ENCODE measurements at regions not wholly inside any gene's neighbourhood (a gene's known extent, or its start where the extent isn't known, plus 50 kb on each side); places are given as distances from the start of the nearest gene placed in this dataset.
"Not testable (repeated sequence)": the region's sequence is repeated elsewhere in the genome, so short reads cannot be mapped to it uniquely, and the experiment has no call there.

DNA sequence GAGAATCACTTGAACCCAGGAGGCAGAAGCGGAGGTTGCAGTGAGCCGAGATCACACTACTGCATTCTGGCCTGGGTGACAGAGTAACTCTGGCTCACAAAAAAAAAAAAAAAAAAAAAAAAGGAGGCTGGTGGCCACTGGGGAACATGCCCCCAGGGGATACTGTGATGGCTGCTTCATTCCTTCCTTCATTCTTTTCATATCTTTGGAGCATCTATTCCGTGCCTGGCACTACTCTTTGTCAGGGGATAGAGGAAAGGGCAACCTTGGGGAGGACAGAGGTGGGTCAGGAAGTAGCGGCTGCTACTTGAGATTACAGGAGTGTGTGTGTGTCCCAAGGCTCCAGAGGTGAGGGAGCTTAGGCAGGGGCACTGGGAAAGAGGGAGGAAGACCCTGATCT is 236.4 kb upstream of the NUPR2 start:
- DNase-seq (ENCODE audit: low spot score); in situ Hi-C loops (cut with MboI; ENCODE audit: low sequenced_read_pairs, unreplicated experiment): not testable (repeated sequence)

DNA sequence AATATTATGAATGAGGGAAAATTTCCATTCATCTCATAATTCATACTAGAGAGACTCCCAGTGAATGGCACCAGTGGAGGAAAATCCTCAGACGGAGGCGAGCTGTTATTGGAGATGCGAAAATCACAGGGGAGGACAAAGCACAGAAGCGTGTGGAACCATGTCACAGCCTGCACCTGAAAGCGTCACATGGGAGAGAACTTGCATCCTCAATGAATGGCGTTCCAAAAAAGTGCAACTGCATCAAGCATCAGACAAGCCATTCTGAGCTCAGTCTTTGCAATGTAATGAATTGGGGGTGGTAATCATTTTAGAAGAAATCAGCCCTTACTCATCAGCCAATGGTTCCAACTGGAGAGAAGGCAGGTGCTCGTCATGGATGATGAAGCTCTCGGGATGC is 235.0 kb upstream of the NUPR2 start:
- DNase-seq (ENCODE audit: low spot score); in situ Hi-C loops (cut with MboI; ENCODE audit: low sequenced_read_pairs, unreplicated experiment): not testable (repeated sequence)

DNA sequence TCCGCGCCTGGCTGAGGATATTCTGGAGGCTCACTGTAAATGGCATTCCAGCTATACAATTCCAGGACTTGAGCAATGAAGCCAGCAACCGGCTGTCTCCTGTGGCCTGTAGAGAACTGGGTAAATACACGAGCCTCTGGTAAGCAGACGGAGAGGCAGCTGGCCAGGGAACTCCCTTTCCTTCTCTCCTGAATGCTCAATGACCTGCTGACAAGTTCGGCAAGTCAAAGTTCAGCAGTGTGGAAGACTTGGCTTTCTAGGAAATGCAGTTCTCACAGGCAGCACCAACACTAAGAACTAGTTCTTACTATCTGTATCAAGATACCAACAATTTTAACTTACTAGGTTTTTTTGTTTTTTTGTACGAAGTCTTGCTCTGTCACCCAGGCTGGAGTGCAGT is 232.1 kb upstream of the NUPR2 start:
- in situ Hi-C loops (cut with MboI; ENCODE audit: low sequenced_read_pairs, unreplicated experiment); DNase-seq (ENCODE audit: low spot score): not testable (repeated sequence)

DNA sequence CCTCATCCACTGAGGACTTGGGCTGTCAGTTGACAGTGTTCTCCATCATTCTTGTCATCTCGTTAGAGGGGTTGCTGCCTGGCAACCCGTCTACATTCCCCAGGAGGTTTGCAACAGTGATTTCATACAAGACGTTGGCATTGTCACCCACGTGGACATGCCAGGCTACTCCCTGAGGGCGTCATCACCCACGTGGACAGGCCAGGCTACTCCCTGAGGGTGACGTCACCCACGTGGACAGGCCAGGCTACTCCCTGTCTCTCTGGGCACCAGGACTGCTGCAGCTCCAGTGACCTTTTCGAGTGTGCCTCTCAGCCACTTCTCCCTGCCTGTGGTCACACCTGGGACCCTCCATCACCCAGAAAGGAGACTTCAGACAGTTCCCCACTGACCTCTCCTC is 212.1 kb upstream of the NUPR2 start:
- in situ Hi-C loops (cut with MboI; ENCODE audit: low sequenced_read_pairs, unreplicated experiment); DNase-seq (ENCODE audit: low spot score): not testable (repeated sequence)

GRCh38 chr7:56290548-56290947 is 174.3 kb upstream of the NUPR2 start:
- TF ChIP-seq CTCF (IDR thresholded peaks at IDR 0.05; ENCODE audit: borderline replicate concordance, control extremely low read depth, extremely low read depth, insufficient read depth, missing control alignments): no peak
- DNase-seq (ENCODE audit: low spot score): no peak
- in situ Hi-C loops (cut with MboI; ENCODE audit: low sequenced_read_pairs, unreplicated experiment): no loop called here

- in situ Hi-C loops (cut with MboI; ENCODE audit: low sequenced_read_pairs, unreplicated experiment): no loop called here
- no peak for DNase-seq (ENCODE audit: low spot score)
- no peak for TF ChIP-seq CTCF (IDR thresholded peaks at IDR 0.05; ENCODE audit: borderline replicate concordance, control extremely low read depth, extremely low read depth, insufficient read depth, missing control alignments)
Observed at GRCh38 chr7:56287429-56288138, 171.4 kb upstream of the NUPR2 start.

DNA sequence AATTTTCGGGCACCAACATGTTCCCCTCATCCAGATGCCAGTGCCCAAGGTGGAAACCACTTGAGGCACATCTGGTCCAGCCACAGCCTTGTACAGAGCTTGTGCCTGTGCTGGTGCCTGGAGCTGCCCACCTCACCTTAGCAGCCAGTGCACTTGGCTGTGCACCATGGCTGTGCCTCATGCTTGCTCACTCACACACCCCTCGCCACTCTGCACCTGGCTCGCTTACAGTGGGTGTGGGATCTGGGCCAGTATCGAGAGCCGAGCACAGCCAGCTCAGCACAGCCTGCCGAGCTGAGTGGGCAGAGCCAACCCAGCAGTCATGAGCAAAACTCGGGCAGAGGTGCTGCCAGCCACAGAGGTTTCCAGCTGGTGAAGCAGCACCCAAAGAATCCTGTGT is 139.9 kb upstream of the NUPR2 start:
- no peak for DNase-seq (ENCODE audit: low spot score)
- in situ Hi-C loops (cut with MboI; ENCODE audit: low sequenced_read_pairs, unreplicated experiment): no loop called here
- no peak for TF ChIP-seq CTCF (IDR thresholded peaks at IDR 0.05; ENCODE audit: borderline replicate concordance, control extremely low read depth, extremely low read depth, insufficient read depth, missing control alignments)

DNA sequence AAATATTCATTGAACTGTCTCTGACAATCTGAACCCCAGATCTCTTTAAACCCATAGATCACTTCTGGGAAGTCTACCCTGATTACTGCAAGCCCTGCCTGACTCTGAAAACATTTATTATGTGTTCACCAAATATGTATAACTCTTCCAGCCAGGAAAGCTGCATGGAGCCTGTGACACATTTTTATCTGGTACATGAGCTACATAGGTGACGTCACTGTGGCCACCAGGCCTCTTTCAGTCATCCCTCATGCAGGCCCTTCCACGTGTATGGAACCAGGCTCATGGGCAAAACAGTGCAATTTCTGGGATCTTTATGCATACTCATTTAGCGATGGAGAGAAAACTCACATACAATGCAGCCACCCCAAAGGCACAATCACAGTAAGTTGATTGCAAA is 133.9 kb upstream of the NUPR2 start:
- no peak for TF ChIP-seq CTCF (IDR thresholded peaks at IDR 0.05; ENCODE audit: borderline replicate concordance, control extremely low read depth, extremely low read depth, insufficient read depth, missing control alignments)
- in situ Hi-C loops (cut with MboI; ENCODE audit: low sequenced_read_pairs, unreplicated experiment): no loop called here
- no peak for DNase-seq (ENCODE audit: low spot score)

DNA sequence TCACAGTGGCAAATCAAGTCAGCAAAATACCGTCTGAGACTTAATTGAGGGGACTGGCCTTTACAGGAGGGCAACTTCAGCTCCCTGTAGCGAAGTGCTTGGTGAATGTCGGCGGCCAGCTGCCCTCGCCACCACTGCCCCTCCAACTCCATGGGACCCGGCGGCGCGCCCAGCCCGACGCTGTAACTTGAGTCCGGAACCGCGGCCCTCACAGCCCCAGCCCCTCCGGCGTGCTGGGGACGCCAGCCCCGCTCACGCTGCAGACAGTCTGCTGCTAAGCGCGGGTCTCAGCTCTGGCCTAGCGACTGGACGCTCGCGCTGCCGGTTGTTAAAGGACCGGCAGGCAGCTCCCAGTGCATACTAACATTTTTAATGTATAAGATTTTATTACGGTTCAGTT is 113.4 kb upstream of the NUPR2 start:
- DNase-seq (ENCODE audit: low spot score): no peak
- in situ Hi-C loops (cut with MboI; ENCODE audit: low sequenced_read_pairs, unreplicated experiment): no loop called here
- no peak for TF ChIP-seq CTCF (IDR thresholded peaks at IDR 0.05; ENCODE audit: borderline replicate concordance, control extremely low read depth, extremely low read depth, insufficient read depth, missing control alignments)

Measured in GM13976 (cell line).